ENCODE measurements at regions not wholly inside any gene's neighbourhood (a gene's known extent, or its start where the extent isn't known, plus 50 kb on each side); places are given as distances from the start of the nearest gene placed in this dataset.
"Not testable (repeated sequence)": the region's sequence is repeated elsewhere in the genome, so short reads cannot be mapped to it uniquely, and the experiment has no call there.

GRCh38 chr5:52255308-52255707 is 532.4 kb upstream of the ITGA1 start:
- Histone ChIP-seq H3K9me3 (ENCODE audit: low read depth, low read length) (no peaks in the 10 kb centered on the region), H3K27ac (no peak overlapping the region), H3K36me3 (ENCODE audit: insufficient read depth, low read length) (no peaks in the 10 kb centered on the region), H3K9ac (ENCODE audit: insufficient read length) (no peak overlapping the region), H3K4me3 (no peak overlapping the region)
- no peak for DNase-seq (ENCODE audit: low read depth, low spot score)
- TF ChIP-seq EZH2 (IDR thresholded peaks at IDR 0.05) (no peak), POLR2AphosphoS5 (IDR thresholded peaks at IDR 0.05; ENCODE audit: borderline replicate concordance, low read depth, low read length) (no peak), FOXP2 (optimal IDR thresholded peaks at IDR 0.05; ENCODE audit: control extremely low read depth, extremely low read length, insufficient read depth) (no peak)

- Histone ChIP-seq H3K9me3 (ENCODE audit: low read depth, low read length) (no peaks in the 10 kb centered on the region), H3K27ac (no peak overlapping the region), H3K4me3 (no peak overlapping the region), H3K9ac (ENCODE audit: insufficient read length) (no peak overlapping the region), H3K36me3 (ENCODE audit: insufficient read depth, low read length) (no peaks in the 10 kb centered on the region)
- no peak for DNase-seq (ENCODE audit: low read depth, low spot score)
- TF ChIP-seq EZH2 (IDR thresholded peaks at IDR 0.05) (no peak), POLR2AphosphoS5 (IDR thresholded peaks at IDR 0.05; ENCODE audit: borderline replicate concordance, low read depth, low read length) (no peak), FOXP2 (optimal IDR thresholded peaks at IDR 0.05; ENCODE audit: control extremely low read depth, extremely low read length, insufficient read depth) (no peak)
These were observed 524.9 kb upstream of the ITGA1 start for GRCh38 chr5:52262844-52263243.

GRCh38 chr5:52269401-52269800 is 518.3 kb upstream of the ITGA1 start:
- DNase-seq (ENCODE audit: low read depth, low spot score): no peak
- Histone ChIP-seq H3K9ac (ENCODE audit: insufficient read length) (no peak overlapping the region), H3K27ac (no peak overlapping the region), H3K36me3 (ENCODE audit: insufficient read depth, low read length) (no peaks in the 10 kb centered on the region), H3K4me3 (no peak overlapping the region), H3K9me3 (ENCODE audit: low read depth, low read length) (no peaks in the 10 kb centered on the region)
- TF ChIP-seq EZH2 (IDR thresholded peaks at IDR 0.05): no peak
- no peak for TF ChIP-seq POLR2AphosphoS5 (IDR thresholded peaks at IDR 0.05; ENCODE audit: borderline replicate concordance, low read depth, low read length)

GRCh38 chr5:52269859-52270258 is 517.9 kb upstream of the ITGA1 start:
- H3K36me3 ChIP-seq (ENCODE audit: insufficient read depth, low read length): no peaks in the 10 kb centered on the region
- H3K4me3 ChIP-seq: no peak overlapping the region
- no peaks in the 10 kb centered on the region for H3K9me3 ChIP-seq (ENCODE audit: low read depth, low read length)
- DNase-seq (ENCODE audit: low read depth, low spot score): no peak
- TF ChIP-seq POLR2AphosphoS5 (IDR thresholded peaks at IDR 0.05; ENCODE audit: borderline replicate concordance, low read depth, low read length) (no peak), FOXP2 (optimal IDR thresholded peaks at IDR 0.05; ENCODE audit: control extremely low read depth, extremely low read length, insufficient read depth) (no peak), EZH2 (IDR thresholded peaks at IDR 0.05) (no peak)
- H3K9ac ChIP-seq (ENCODE audit: insufficient read length): no peak overlapping the region
- H3K27ac ChIP-seq: no peak overlapping the region

- no peaks in the 10 kb centered on the region for H3K9me3 ChIP-seq (ENCODE audit: low read depth, low read length)
- no peak overlapping the region for H3K4me3 ChIP-seq
- DNase-seq (ENCODE audit: low read depth, low spot score): no peak
- H3K27ac ChIP-seq: no peak overlapping the region
- TF ChIP-seq POLR2AphosphoS5 (IDR thresholded peaks at IDR 0.05; ENCODE audit: borderline replicate concordance, low read depth, low read length) (no peak), FOXP2 (optimal IDR thresholded peaks at IDR 0.05; ENCODE audit: control extremely low read depth, extremely low read length, insufficient read depth) (no peak), EZH2 (IDR thresholded peaks at IDR 0.05) (no peak)
- H3K36me3 ChIP-seq (ENCODE audit: insufficient read depth, low read length): no peaks in the 10 kb centered on the region
- no peak overlapping the region for H3K9ac ChIP-seq (ENCODE audit: insufficient read length)
These were observed 512.1 kb upstream of the ITGA1 start for GRCh38 chr5:52275639-52276038.

- H3K4me3 ChIP-seq: no peak overlapping the region
These were observed 510.6 kb upstream of the ITGA1 start for GRCh38 chr5:52277101-52277500.

GRCh38 chr5:52282647-52283046 is 505.1 kb upstream of the ITGA1 start:
- no peak for TF ChIP-seq FOXP2 (optimal IDR thresholded peaks at IDR 0.05; ENCODE audit: control extremely low read depth, extremely low read length, insufficient read depth)
- no peak for TF ChIP-seq POLR2AphosphoS5 (IDR thresholded peaks at IDR 0.05; ENCODE audit: borderline replicate concordance, low read depth, low read length)
- no peak for TF ChIP-seq EZH2 (IDR thresholded peaks at IDR 0.05)
- DNase-seq (ENCODE audit: low read depth, low spot score): no peak
- H3K36me3 ChIP-seq (ENCODE audit: insufficient read depth, low read length): no peaks in the 10 kb centered on the region
- no peak overlapping the region for H3K4me3 ChIP-seq
- H3K9ac ChIP-seq (ENCODE audit: insufficient read length): no peak overlapping the region
- no peaks in the 10 kb centered on the region for H3K9me3 ChIP-seq (ENCODE audit: low read depth, low read length)
- H3K27ac ChIP-seq: no peak overlapping the region

More at GRCh38 chr5:52277101-52277500, 510.6 kb upstream of the ITGA1 start:
- DNase-seq (ENCODE audit: low read depth, low spot score): no peak
- Histone ChIP-seq H3K9me3 (ENCODE audit: low read depth, low read length) (no peaks in the 10 kb centered on the region), H3K27ac (no peak overlapping the region), H3K36me3 (ENCODE audit: insufficient read depth, low read length) (no peaks in the 10 kb centered on the region), H3K9ac (ENCODE audit: insufficient read length) (no peak overlapping the region)
- TF ChIP-seq EZH2 (IDR thresholded peaks at IDR 0.05) (no peak), POLR2AphosphoS5 (IDR thresholded peaks at IDR 0.05; ENCODE audit: borderline replicate concordance, low read depth, low read length) (no peak), FOXP2 (optimal IDR thresholded peaks at IDR 0.05; ENCODE audit: control extremely low read depth, extremely low read length, insufficient read depth) (no peak)

- H3K4me3 ChIP-seq: no peak overlapping the region
- no peaks in the 10 kb centered on the region for H3K9me3 ChIP-seq (ENCODE audit: low read depth, low read length)
- no peak overlapping the region for H3K27ac ChIP-seq
- TF ChIP-seq EZH2 (IDR thresholded peaks at IDR 0.05) (no peak), POLR2AphosphoS5 (IDR thresholded peaks at IDR 0.05; ENCODE audit: borderline replicate concordance, low read depth, low read length) (no peak), FOXP2 (optimal IDR thresholded peaks at IDR 0.05; ENCODE audit: control extremely low read depth, extremely low read length, insufficient read depth) (no peak)
- no peak overlapping the region for H3K9ac ChIP-seq (ENCODE audit: insufficient read length)
- no peaks in the 10 kb centered on the region for H3K36me3 ChIP-seq (ENCODE audit: insufficient read depth, low read length)
- no peak for DNase-seq (ENCODE audit: low read depth, low spot score)
These were observed 504.5 kb upstream of the ITGA1 start for GRCh38 chr5:52283221-52283620.

- no peak for TF ChIP-seq FOXP2 (optimal IDR thresholded peaks at IDR 0.05; ENCODE audit: control extremely low read depth, extremely low read length, insufficient read depth)
- no peak for TF ChIP-seq POLR2AphosphoS5 (IDR thresholded peaks at IDR 0.05; ENCODE audit: borderline replicate concordance, low read depth, low read length)
- TF ChIP-seq EZH2 (IDR thresholded peaks at IDR 0.05): no peak
- Histone ChIP-seq H3K9ac (ENCODE audit: insufficient read length) (no peak overlapping the region), H3K4me3 (no peak overlapping the region), H3K36me3 (ENCODE audit: insufficient read depth, low read length) (no peaks in the 10 kb centered on the region), H3K9me3 (ENCODE audit: low read depth, low read length) (no peaks in the 10 kb centered on the region; the same call in 1 of the 2 replicates), H3K27ac (no peak overlapping the region)
- no peak for DNase-seq (ENCODE audit: low read depth, low spot score)
These were observed 486.9 kb upstream of the ITGA1 start for GRCh38 chr5:52300703-52301372.

- not testable (repeated sequence) for H3K4me3 ChIP-seq; DNase-seq (ENCODE audit: low read depth, low spot score); H3K9me3 ChIP-seq (ENCODE audit: low read depth, low read length); H3K9ac ChIP-seq (ENCODE audit: insufficient read length); H3K36me3 ChIP-seq (ENCODE audit: insufficient read depth, low read length); H3K27ac ChIP-seq
These were observed 482.9 kb upstream of the ITGA1 start for GRCh38 chr5:52304816-52305215.

Measured in SK-N-MC (cell line).